Stimulated activated CD4-positive, alpha-beta T cell treated with anti-CD3 and anti-CD28 coated beads, Interleukin-15, amount 100 ng/mL, for 24 hours (primary cell): ENCODE measurements at regions not wholly inside any gene's neighbourhood (a gene's known extent, or its start where the extent isn't known, plus 50 kb on each side); places are given as distances from the start of the nearest gene placed in this dataset.
"Not testable (repeated sequence)": the region's sequence is repeated elsewhere in the genome, so short reads cannot be mapped to it uniquely, and the experiment has no call there.

Source experiments
- DNase-seq: peaks from one replicate; pipeline ENCODE4 v3.0.0-alpha.2; 2020

DNA sequence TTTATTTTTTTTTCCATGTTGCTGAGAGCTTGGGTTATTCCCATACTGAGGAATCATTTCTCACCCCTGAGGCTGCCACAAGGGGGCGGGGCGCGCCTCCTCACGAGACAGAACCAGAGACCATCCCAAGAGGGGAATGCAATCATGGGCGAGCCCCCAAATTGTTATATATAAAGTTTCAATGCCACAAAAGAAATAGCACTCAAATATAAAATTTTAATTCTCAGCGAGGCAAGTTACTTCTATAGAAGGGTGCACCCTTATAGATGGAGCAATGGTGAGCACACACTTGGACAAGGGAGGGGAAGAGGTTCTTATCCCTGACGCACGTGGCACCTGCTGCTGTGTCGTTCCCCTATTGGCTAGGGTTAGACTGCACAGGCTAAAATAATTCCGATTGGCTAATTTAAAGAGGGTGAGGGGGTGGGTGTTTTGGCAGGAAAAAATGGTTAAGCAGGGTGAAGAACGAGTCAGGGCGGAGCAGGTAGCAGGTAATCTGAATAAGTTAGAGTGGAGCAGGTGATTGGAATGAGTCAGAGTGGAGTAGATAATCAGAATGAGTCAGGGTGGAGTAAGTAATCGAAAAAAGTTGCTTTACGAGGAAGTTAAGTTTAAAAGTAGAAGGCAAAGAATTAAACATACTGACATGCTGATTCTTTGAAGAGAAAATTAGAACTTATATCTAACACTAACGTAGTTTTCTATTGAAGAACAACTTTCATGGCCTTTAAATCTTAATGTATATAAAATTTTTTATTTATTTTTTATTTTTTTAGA is 177.5 kb downstream of the MTCL1 start:
- no peak for DNase-seq

DNA sequence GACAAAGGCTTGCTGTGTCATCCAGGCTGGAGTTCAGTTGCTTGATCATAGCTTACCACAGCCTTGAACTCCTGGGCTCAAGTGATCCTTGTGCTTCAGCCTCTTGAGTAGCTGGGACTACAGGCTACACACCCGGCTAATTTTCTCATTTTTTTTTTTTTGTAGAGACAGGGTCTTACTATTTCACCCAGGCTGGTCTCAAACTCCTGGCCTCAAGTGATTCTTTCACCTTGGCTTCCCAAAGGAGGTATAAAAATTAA is 178.0 kb downstream of the MTCL1 start:
- no peak for DNase-seq

DNA sequence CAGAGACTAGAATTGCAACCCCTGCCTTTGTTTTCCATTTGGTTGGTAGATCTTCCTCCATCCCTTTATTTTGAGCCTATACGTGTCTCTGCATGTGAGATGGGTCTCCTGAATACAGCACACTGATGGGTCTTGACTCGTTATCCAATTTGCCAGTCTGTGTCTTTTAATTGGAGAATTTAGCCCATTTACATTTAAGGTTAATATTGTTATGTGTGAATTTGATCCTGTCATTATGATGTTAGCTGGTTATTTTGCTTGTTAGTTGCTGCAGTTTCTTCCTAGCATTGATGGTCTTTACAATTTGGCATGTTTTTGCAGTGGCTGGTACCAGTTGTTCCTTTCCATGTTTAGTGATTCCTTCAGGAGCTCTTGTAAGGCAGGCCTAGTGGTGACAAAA is 182.5 kb downstream of the MTCL1 start:
- not testable (repeated sequence) for DNase-seq

DNA sequence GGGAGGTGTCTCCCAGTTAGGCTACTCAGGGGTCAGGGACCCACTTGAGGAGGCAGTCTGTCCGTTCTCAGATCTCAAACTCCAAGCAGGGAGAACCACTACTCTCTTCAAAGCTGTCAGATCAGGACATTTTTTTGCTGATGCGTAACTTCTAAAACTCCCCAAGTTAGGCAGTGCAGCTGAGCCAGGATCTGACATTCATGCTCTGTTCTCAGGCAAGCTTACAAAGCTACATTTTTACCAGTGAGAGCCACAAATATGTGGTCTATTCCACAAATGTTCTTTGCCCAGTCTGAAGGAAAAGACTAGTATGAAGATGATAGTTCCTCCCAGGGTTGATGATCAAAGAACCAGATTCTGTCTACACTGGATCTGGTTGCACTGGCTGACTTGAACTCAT is 184.1 kb downstream of the MTCL1 start:
- DNase-seq: no peak

DNA sequence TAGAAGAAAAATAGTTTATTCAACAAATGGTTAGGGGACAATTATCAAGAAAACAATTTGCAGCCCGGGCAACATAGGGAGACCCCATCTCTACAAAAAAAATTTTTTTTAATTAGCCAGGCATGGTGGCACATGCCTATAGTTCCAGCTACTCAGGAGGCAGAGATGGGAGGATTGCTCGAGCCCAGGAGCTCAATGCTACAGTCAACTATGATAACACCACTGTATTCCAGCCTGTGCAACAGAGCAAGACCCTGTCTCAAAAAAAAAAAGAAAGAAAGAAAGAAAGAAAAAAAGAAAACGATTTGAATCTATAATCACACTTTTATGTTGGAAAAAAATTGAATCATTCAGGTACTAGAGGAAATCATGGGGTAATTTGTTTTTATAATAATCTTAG is 185.1 kb downstream of the MTCL1 start:
- not testable (repeated sequence) for DNase-seq

DNA sequence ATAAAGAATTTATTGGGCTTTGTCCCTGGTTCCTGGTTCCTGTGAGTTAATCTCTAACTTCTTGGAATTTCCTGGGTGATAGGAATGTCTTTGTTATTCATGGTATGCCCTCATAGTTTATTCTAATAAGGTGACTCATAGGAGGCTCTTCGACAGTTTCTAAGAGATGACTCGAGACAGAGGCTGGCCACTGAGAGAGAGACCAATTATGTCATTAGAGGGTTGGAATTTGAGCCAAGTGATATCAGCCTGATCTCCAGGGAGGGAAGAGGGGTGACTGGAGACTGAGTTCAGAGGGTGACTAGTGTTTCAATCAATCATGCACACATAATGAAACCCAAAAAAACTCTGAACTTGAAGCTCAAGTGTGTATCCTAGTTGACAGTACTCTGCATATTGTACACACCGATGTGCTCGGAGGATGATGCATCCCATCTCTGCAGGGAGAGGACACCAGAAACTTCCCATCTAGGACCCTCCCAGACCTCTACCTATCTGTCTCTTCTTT is 185.7 kb downstream of the MTCL1 start:
- DNase-seq: no peak

DNA sequence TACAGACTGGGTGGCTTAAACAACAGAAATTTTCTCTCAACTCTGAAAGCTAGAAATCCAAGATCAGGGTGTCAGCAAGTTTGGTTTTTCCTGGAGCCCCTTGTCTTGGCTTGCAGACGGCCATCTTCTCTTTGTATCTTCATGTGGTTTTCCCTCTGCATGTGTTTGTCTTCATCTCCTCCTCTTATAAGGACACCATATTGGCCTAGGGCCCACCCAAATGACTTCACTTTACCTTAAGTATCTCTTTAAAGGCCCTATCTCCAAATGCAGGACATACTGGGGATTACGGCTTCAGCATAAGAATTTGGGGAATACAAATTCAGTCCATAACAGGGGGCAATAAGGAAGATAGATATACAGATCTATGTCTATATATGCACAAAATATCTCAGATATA is 187.9 kb downstream of the MTCL1 start:
- DNase-seq: no peak

DNA sequence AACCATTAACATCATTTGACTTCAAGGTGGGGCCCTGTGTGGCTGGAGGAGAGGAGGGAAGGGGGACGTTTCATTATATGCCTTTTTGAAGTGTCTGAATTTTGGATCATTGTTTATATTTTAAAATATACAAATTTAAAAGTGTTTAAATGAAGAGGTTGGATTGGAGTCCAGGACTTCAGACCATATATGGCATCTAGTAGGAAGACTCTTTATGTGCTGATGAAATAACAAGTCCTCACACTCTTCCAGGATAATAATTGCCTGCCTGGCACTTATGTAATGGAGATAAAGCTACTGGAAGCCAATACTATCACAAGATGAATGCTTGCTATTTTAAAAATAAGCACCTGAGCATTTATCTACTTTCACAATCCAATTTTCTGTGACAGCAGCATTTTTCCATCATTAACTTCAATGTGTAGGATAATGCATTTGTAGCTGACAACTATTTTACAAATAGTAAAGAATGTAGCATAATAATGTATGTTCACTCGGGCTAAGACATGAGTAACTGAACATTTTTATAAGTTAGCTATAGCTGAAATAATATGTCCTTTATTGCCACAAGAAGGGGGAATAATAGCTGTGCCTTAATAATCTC is 188.4 kb downstream of the MTCL1 start:
- DNase-seq: no peak

DNA sequence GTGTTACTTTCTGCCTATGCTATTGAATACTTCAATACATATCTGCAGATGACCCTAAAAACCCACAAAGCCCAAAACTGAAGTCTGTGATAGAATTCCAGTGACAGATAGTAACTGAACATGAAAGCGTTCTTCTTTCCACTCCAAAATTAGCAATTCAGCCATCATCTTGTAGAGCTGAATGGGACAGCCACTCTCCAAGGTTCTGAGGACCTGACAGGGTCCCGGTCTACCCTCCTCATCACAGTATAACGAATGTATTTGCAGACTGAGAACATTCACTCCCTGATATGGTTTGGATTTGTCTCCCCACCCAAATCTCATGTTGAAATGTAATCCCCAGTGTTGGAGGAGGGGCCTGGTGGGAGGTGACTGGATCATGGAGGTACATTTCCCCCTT is 189.5 kb downstream of the MTCL1 start:
- no peak for DNase-seq

DNA sequence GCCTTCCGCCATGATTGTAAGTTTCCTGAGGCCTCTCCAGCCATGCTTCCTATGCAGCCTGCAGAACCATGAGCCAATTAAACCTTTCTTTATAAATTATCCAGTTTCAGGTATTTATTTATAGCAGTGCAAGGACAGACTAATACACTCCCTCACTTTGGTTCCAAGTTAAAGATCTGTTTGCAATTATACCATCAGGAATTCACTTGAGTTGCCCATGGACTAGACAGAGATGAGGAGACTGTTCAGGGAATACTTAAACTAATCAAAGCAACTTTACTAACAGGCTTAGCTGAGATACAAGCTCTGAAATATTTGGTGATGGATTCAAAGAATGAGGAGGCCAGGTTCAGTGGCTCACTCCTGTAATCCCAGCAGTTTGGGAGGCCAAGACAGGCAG is 190.0 kb downstream of the MTCL1 start:
- DNase-seq: no peak

DNA sequence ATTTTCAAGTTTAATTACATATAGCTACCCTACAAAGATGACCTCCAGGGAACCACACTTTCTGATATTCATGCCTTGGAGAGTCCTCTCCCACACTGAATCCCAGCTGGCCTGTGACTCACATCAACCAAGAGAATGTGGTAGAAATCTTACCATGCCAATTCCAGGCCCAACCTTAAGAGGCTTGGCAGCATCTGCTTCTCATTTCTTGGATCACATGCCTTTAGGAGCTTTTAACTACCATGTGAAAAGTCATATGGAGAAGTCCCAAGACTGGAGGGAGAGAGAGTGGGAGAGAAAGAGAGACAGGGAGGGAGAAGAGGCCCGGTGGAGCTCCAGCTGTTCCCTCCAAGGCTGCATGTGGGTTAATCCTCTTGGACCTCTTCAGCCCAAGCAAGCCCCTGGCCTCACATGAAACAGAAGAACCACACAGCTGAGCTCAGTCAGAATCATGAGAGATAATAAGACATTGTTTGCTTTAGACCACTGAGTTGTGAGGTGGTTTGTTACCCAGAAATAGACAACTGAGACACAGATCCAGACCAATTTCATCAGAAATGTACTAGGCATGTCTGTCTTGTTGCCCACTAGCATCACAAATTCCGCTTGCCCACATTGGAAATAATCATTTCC is 190.7 kb downstream of the MTCL1 start:
- no peak for DNase-seq

DNA sequence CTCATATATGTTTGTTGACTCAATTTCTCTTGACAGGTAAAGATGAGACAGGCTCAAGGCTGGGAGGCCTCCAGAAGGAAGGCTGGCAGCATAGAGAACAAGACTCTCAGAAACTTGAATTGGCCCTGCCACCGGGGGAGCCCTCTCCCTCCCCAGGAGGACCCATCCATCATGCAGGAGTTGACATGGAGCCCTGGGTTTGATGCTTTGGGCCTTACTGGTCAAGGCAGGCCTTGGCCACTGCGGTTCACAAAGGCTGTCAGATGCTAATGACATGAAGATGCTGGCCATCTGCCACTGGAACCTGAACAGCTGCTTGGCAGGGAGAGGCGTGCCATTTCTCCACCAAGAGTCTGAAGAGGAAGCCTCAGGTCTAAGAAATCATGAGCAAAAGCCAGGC is 193.6 kb downstream of the MTCL1 start:
- no peak for DNase-seq

DNA sequence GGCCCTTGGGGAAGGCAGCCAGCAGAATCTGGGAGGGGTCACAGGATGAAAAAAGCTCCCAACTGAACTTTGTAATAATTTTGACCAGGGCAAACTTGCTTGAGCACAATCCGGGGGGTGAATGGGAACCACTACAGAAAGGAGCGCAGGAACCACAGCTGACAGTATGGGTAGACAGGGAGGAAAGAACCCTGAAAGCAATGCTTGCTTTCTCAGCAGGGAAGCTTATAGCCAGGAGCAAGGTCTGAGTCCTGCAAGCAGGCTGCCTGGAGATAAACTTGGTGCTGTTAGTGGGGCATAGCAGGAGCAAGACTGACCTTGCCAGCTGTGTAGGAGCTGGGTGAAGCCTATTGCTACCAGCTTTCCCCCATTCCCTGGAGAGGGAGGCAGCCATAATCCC is 195.2 kb downstream of the MTCL1 start:
- no peak for DNase-seq

DNA sequence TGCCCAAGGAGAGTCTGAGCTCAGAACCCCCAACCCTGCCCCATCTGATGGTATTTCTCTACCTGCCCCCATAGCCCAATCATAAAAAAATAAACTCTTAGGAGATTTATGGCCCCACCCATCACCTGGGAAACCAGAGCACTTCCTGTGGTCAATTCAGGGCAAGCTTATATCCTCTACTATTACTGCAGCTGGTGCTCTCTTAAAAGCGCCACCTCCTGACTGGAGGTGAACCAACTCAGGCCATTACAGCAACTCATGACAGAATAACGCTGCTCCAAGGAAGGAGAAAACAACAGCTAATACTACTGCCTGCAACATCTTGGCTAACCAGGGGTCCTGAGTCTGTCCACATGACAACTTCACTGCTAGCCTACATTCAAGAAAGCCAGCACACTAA is 195.7 kb downstream of the MTCL1 start:
- DNase-seq: no peak

DNA sequence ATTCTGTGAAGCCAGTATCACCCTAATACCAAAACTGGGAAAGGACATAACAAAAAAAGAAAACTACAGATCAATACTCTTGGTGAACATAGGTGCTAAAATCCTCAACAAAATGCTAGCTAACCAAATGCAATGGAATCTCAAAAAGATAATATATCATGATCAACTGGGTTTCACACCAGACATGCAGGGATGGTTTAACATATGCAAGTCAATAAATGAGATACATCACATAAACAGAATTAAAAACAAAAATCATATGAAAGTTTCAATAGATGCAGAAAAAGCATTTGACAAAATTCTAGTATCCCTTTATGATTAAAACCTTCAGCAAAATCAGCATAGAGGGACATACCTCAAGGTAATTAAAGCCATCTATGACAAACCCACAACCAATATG is 198.2 kb upstream of the NDUFV2 start:
- DNase-seq: no peak

DNA sequence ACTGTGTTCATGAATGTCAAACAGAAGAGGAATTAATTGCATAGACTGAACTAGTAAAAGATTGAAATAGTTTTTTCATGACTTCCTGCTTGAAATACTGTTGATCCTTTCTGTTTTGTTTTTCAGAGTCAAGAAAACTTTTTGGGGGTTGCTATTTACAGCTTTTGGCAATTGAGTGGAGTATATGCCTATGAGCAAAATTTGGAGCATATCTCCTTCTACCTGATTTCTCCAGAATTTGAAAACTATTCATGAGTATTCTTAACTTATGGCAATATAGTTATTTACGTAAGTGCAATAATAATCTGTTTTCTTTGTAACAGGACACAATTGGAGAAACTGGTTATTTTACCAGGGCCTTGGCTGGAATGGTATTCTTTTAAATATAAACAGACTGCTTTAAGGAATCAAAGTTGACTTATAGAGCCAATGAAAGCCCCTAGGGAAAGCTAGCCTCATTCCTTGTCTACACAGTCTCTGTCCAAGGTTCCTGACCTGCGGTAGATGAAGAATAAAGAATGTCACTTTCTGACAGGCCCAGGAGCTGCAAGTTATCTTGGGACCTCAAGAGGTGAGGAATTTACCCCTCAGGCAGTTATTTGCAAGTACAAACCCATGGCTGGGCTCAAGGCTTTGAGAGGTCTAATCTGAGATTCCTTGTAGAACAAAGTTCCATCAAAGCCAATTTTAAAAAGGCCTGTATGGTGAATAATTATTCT is 193.5 kb upstream of the NDUFV2 start:
- DNase-seq: no peak

DNA sequence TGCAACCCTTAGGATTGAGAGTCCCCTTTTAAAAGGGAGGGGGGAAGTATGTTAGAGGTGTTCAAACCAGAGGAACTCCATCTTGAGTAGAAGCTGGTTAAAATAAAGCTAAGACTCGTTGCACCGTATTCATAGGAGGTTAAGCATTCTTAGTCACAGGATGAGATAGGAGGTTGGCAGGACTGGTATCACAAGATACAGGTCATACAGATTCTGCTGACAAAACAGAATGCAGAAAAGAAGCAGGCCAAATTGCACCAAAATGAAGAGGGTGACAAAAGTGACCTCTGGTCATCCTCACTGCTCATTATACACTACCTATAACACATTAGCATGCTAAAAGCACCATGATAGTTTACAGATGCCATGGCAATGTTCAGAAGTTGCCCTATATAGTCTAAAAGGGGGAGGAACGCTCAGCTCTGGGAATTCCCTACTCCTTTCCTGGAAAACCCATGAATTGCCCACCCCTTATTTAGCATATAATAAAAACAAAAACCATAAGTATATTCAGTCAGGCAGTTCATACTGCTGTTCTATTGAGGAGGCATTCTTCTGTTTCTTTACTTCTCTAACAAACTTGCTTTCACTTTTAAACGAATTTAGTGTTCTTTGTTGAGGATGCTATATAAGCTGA is 192.2 kb upstream of the NDUFV2 start:
- DNase-seq: no peak

DNA sequence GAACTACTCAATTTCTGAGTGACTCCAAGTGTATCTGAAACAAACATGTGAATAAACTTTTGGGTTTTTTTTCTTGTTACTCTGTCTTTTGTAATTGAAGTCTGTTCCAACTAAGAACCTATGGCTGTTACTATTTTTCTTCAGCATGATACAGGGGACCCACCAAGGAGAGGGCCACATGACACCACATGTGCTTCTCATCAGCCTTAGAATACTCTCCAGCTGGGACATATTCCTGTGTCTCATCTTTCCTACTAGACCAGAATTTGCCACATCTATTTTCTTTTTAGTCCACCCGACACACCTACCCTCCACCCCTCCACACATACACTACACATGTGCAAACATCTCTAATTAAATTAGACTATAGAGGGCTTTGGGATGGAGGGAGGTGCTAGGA is 191.7 kb upstream of the NDUFV2 start:
- DNase-seq: no peak

DNA sequence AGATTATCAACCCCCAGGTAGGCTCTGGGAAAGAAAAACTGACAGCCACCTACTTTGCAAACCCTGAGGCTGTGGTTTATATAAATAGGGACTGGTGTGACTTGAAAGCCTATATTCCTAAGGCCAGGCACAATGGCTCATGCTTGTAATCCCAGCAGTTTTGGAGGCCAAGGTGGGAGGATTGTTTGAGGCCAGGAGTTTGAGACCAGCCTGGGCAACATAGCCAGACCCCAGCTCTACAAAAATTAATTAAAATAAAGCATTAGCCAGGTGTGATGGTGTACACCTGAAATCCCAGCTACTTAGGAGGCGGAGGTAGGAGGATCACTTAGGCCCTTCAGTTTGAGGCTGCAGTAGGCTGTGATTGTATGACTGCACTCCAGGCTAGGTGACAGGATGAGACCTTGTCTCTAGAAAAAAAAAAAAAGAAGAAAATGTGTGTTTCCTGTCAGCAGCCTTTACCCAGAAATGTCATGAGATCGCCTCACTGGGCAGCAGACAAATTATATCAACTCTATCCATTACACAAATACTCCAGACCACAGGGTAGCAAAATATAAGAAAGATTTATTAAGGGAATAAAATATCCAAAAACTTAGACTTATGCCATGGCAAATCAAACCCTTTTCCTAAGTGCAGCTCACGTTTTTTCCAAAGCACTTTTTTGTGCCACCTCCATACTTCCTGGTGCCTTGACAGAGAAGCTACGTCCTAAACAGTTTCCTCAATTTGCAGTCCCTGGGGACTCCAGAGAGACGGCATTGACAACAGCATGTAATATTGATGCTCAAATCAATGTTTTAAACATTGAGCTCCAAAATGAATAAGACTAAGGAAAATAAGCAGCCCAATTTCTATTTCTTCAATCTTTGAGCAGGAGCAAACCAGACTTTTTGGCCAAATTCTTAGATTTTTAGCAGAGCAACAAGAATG is 190.8 kb upstream of the NDUFV2 start:
- DNase-seq: no peak

DNA sequence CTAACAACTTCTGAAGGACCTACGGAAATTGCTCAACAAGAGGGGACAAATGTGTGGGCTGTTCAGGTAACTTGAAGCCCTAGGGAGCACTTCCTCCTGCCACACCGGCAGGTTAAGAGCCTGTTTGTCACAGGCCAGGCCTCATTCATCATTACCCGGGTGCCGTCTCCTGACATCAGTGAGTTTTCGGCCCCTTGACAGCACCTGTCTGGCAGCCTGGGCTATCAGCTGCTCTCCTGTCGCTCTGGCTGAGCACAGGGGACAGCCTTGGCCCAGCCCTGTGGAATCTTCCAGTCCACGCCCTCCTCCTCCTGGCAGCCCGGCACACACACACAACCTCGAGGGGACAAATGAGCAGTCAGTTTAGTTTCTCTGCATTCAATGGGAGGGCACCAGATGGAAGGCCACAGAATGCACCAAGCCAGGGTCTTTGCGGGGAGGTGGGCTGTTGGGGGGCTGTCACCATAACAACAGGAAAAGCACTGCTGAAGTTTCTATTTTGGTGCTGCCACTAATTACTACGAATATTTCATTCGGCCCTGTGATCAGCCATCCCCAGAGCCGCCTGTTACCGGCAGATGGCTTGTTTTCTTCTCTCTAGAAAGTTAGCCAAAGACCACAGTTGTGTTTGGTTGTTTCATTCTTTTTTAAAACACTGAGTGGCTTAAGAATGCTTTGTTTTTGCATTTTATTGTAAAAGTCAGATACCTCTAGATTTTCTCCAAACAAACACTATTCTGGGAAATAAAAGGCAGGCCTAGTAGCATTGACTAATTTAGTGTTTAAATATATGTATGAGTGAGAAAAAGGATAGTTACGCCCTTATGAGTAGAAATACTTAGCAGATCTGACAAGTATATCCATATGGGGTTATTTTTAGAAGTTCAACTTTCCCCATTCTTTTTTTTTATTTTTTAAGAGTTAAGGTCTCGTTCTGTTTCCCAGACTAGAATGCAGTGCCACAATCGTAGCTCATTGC is 189.9 kb upstream of the NDUFV2 start:
- DNase-seq: no peak
